GM18505 (cell line): ENCODE measurements at regions not wholly inside any gene's neighbourhood (a gene's known extent, or its start where the extent isn't known, plus 50 kb on each side); places are given as distances from the start of the nearest gene placed in this dataset.

ENCODE experiments used
- ATAC-seq: cut with Tn5 transposase; IDR thresholded peaks from one replicate; pipeline ENCODE4 v1.9.1; 2021; ENCODE audit not compliant: unreplicated experiment
- POLR2A ChIP-seq: IDR thresholded peaks from 4 replicates; pipeline ENCODE4 v1.6.1; 2011; ENCODE audit warnings: borderline replicate concordance; ENCODE audit not compliant: insufficient read depth, insufficient read length; ENCODE audit errors: extremely low read depth

DNA sequence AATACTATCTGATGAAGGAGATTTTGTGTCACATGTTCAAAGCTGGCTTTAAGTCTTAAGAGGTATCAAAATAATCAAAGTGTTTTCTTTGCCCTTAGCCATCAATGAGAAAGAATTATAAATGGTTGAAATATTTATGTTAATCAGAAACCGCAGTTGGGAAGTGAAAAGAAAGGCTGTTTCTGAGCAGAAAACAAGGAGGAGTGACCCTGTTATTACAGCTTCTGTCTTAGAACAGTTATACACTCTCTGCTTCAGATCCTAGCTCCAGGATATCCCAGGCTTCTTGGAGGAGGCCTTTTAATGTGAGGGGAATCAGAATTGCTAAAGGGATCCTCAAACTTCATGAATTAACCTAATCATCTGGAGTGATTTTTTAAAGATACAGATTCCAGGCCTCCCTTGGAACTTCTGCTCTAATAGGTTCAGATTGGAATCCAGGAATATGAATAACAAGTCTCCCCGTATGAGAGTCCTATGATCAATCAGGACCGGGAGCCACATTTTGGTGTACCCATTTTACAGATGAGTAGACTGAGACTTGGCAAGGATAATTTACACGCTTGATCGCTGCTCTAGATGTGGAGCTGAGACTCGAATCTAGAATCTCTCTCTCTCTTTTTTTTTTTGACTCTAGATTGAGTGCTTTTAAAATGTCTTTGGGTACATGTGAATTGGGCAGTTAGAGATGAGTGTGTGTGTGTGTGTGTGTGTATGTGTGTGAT lies 50.8 kb upstream of the JAG1 start:
- no peak for ATAC-seq
- no peak for TF ChIP-seq POLR2A

DNA sequence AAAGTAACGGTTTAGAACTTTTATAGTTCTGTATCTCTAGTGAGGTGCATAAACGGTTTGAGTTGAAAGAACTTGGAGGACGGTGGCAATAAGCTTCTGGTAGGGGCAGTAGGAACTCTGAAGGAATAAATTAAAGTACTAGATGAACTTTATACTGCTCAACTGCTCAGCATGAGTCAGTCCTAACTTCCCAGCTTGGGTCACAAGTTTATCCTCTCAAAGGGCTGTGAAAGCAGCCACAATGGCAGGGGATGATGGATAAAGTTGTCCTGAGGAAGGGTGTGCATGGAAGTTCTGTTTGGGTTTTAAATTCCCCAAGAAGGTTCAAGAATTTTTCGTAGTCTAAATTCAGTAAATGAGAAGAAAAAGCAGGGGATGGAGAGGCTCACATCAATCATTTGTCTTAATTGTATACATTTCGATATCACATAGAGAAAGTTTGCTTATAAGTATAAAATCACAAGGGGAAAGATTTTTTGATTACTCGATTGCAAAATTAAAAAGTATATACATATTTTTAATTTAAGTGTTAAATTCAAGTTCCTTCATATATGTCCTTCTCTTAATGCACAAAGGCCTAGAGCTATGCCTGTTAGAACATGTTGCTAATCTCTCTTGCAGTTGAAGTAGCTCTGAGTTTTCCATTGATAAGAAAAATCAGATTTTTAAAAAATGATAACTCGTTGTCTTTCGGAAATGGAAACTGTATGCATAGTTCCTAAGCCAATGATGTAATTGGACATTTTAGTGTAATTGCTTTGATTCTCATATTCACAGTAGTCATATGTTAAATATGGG lies 55.3 kb upstream of the JAG1 start:
- no peak for ATAC-seq
- TF ChIP-seq POLR2A, result no peak

DNA sequence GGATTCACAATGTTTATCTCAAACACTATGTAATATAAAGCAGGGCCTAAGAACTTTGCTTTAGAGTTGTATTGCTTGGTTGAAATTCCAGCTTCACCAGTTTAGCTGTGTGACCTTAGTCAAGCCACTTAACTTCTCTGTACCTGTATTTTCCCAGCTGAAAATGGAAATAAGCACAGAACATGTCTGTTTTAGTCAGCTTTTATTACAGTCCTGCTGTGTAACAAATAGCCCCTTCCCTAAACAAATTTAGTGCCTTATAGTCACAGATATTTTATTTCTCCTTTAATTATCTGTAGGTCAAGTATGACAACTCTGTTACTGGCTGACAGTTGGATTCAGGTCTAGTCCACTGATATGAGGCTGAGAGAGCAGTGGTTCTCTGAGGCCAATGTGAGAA lies 56.0 kb upstream of the JAG1 start:
- TF ChIP-seq POLR2A, result no peak
- no peak for ATAC-seq

DNA sequence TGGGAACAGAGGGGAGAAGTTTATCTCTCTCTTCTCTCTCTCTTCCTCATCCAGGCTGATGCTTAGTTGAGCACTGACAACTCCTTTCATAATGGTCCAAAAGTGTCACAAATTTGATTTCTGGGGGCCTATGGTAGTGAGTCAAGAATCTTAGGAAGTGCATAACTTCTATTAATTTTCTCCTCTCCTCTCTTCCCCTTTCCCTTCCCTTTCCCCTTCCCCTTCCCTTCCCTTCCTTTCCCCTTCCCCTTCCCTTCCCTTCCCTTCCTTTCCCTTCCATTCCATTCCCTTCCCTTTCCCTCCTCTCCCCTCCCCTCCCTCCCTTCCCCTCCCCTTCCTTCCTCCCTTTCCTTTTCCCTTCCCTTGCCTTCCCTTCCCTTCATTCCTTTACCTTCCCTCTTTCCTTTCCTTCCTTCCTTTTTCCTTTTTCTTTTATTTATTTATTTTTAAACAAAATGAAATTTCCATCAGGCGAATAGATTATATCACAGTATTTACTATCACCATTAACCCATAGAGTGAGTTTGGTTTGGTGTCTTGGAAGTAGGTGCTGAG lies 56.9 kb upstream of the JAG1 start:
- no peak for TF ChIP-seq POLR2A
- no peak for ATAC-seq

DNA sequence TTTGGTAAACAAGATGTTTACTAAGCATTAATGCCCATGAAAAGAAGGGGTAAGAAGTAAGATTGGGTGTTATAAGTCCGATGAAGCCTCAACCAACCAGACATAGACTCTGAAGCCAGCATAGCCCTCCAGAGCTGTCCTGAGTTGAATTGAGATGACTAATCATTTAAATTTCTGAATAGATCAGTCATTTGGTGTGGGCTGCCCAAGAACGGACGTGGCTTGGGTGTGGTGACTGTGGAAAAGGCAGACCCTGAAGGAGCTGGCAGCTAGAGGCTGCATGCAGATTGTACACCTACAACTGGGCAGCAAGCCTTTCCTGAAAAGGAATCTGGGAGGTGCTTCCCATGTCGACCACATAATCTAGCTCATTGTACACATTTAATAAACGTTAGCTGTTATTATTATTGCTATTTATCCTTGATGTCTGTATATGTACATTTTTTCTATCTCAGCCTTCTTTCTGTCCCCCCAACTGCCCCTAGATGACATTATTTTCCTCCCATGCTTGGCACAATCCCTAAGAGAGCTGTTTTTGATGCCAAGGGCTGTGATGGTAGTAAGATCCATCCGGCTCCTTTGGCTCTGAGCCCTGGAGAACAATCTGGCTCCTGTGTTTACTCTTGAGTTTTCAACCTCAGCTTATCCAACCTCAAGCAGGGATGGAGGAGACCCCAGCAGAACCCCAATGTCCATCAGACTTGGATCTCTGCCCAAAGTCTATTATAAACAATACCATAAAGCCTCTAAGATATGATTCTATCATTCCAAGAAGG lies 57.6 kb upstream of the JAG1 start:
- no peak for ATAC-seq

DNA sequence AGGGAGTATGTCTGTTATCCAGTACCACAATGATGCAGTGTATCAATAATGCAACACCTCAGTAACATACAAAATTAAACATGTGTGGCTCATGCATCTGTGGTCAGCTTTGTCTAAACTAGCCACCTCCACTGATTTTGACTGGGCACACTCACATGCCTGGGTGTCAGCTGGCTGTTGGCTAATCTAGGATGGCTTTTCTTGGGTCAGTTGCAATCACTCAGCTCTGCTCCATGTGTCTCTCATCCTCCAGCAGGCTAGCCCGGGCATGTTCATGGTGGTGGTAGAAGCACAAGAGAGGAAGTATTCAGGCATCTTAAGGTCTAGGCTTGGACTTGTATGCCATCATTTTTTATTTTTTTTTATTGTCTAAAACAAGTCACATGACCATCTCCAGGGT lies 59.3 kb upstream of the JAG1 start:
- no peak for TF ChIP-seq POLR2A
- ATAC-seq, result no peak

More for the DNA sequence above, 57.6 kb upstream of the JAG1 start:
- no peak for TF ChIP-seq POLR2A

DNA sequence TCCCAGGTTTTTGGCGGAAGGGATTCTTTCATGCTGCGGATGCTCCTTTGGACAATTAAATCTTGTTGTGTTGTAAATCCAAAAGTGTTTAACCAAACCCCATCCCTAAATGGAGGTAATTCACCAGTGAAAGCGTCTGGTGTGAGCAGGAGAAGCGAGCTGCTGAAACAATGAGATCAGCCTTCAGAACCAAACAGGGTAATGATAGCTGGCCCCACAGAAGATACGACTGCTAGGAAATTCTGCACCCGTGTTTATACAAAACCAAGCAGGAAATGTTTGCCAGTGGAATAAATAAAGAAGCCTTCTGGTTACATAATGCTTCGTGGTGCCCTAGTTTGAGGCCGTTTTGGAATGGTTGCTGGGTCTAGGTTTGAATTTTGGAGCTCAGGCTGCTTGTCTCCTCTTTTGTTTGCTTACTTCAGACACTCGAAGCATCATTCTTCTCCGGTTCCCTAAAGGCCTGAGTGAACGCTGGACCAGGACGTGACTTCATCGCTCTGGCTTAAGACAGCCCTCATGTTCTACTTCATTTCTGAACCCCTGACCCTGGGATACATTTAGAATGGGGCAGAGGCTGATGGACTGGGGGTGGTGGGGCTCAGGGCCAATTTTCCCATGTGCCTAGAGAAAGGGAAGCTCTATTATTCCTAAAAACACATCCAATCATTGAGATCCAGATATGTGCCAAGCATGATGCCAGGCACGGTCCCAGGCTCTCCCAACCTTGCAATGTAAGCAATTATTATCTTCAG lies 61.6 kb upstream of the JAG1 start:
- no peak for TF ChIP-seq POLR2A
- ATAC-seq, result no peak

DNA sequence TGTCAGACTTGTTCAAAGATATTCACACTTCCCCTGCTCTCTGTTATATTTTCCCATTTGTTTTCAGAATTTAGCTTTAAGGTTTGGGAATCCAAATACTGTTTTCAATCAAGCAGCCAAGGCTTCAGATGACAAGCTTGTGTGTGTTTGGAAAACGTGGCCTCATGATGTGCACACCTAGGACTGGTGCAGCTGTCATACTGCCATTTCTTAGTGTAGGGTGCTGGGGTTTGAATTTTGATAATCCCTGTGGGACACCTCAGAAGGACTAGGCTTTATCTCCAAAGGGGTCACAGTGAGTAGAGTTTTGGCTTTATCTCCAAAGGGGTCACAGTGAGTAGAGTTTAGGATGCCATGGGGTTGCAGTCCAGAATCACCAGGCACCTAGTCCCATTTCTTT lies 65.3 kb upstream of the JAG1 start:
- no peak for TF ChIP-seq POLR2A
- no peak for ATAC-seq

DNA sequence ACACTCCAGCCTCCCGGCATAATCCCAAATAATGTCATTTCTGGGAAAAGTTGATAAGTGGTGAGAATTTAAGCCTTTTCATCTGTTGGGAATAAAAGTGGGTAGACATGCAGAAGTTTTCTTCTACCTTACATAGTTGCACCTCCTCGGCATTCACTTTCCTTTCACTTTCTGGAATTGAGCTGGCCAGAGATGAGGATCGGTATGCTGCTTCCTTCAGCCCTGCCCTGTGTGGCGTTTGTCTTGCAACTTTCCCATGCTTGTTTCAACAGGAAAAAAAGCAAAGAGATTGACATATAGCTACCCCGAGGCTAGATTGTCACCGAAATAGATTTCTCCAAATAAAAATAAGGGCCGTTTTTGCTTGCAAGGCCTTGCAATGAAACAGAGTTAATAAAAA lies 65.8 kb upstream of the JAG1 start:
- ATAC-seq, result no peak
- no peak for TF ChIP-seq POLR2A

DNA sequence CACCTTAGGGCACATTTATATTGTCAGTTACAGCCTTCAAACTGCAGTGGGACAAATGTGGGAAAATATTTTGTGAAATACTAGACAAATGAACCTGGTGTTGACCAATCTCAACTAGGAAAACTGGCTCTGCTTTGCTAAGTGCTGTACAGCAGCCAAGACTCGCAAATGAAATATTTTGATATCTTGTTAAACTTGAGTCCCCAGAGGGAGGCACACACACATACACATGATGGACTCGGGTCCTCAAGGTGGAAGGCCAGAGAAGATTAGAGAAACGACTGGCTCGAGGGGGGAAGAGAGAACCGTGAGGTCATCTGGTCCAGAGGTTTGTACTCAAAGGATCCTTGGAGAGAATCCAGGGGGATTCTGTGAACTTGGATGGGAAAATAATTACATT lies 67.3 kb upstream of the JAG1 start:
- TF ChIP-seq POLR2A, result no peak
- no peak for ATAC-seq

DNA sequence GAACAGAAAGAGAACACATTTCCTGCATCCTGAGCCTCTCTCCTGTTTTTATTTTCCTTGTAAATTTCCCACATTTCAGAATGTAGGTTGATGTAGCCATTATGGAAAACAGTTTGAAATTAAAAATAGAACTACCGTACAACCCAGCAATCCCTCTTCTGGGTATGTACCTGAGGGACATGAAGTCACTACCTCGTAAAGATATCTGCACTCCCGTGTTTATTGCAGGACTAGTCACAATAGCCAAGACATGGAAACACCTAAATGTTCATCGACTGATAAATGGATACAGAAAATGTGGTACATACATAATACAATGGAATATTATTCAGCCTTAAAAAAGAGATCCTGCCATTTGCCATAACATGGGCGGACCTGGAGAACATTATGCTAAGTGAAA lies 72.0 kb upstream of the JAG1 start:
- no peak for TF ChIP-seq POLR2A
- ATAC-seq, result no peak

DNA sequence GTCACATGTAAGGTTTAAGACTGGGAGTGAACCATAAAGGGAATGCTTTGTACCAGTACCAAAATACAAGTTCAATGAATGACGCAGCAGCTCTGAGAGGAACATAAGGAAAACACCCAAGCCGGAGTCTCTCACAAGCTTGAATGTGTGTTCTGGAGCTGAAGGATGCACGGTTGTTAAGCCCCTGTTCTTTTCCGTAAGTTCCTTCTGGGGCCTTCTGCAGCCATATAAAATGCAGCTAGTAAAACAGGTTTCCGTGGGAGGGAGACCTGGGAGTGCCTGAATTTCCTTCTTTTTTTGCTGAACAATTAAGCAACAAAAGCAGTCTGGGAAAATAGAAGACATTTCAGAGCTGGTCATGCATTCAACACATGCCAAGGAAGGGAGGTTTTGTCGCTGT lies 73.2 kb upstream of the JAG1 start:
- TF ChIP-seq POLR2A, result no peak
- ATAC-seq, result no peak

DNA sequence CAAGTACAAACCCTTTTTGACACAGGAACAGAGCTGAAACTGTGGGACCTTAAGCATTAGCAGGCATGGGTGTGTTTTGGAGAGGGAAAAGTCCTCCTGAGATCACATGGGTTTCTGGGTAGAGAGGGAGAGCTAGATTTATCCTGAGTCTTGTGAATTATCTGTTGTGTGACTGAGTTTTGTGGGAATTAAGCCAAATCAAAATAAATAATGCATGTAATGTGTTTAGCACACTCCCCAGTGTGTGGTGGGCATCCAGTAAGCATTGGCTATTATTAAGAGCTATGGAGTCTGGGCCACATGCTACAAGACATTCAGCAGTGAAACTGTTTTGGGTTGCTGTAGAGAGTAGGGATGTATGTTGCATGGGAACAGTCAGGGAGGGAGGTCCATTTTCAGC lies 75.3 kb upstream of the JAG1 start:
- no peak for ATAC-seq
- TF ChIP-seq POLR2A, result no peak
